ENCODE measurements at regions not wholly inside any gene's neighbourhood (a gene's known extent, or its start where the extent isn't known, plus 50 kb on each side); places are given as distances from the start of the nearest gene placed in this dataset.

- Histone ChIP-seq H2AFZ (ENCODE audit: low read length) (no peak overlapping the region), H3K36me3 (ENCODE audit: insufficient read depth, low read length) (no peaks in the 10 kb centered on the region), H3K4me1 (ENCODE audit: insufficient read depth, low read length, poor library complexity, severe bottlenecking) (no peaks in the 10 kb centered on the region), H3K27ac (ENCODE audit: low read depth, low read length, poor library complexity, severe bottlenecking) (no peak overlapping the region), H3K4me2 (ENCODE audit: low read length) (no peak overlapping the region), H3K4me3 (ENCODE audit: low read depth, low read length, poor library complexity, severe bottlenecking) (no peak overlapping the region), H3K79me2 (ENCODE audit: insufficient read depth, low read depth, low read length) (no peaks in the 10 kb centered on the region), H4K20me1 (ENCODE audit: insufficient read depth, low read length) (no peaks in the 10 kb centered on the region), H3K9me2 (ENCODE audit: insufficient read depth, low read length) (no peaks in the 10 kb centered on the region), H3K9me3 (ENCODE audit: low read length) (no peaks in the 10 kb centered on the region)
- POLR2A ChIA-PET, result interaction anchor here (0.6 to 1.7 kb wide), 5 partner anchors 15 to 187 kb away, joined by 3 to 4 read pairs (median 4); no protein-coding TSS in a partner anchor
- CTCF ChIA-PET (ENCODE audit: unreplicated experiment), result interaction anchor here (0.6 kb wide), 1 partner anchor 1247 kb away, joined by 3 read pairs; no protein-coding TSS in a partner anchor
- DNase-seq (ENCODE audit: low spot score), result peak; percentile 5
- intact Hi-C loops (cut with micrococcal nuclease; ENCODE audit: unreplicated experiment), result no loop called here
- TF ChIP-seq EZH2phosphoT487 (IDR thresholded peaks at IDR 0.05; ENCODE audit: borderline replicate concordance, low read depth, low read length), result no peak
- TF ChIP-seq CTCF (conservative IDR thresholded peaks at IDR 0.05; ENCODE audit: low read length), result no peak
- BruUV-seq (replicated peaks), result no TSS peak
Measured at GRCh38 chr7:25586513-25586912, 358.2 kb upstream of the NPVF start.

DNA sequence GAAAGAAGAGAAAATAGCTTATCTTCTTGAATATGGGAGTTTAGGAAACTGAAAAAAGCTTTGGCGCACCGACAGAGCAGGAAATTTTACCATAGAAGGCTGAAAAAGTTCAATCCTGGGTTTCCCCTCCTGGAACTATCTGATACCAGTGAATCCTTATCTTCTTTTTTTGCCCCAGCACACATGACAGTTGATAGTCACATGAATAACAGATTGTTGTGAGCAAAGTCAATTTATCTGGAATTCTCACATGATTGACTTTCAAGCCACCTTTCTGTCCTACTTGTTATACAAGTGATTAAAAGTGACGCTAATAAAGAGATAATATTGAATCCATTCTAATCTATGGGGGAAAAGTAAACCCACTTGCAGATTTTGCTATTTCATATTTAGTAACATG is 365.8 kb upstream of the NPVF start:
- no peak overlapping the region for H2AFZ ChIP-seq (ENCODE audit: low read length)
- H3K4me2 ChIP-seq (ENCODE audit: low read length), result no peak overlapping the region
- no peaks in the 10 kb centered on the region for H3K9me2 ChIP-seq (ENCODE audit: insufficient read depth, low read length)
- BruUV-seq (replicated peaks), result no TSS peak
- H3K36me3 ChIP-seq (ENCODE audit: insufficient read depth, low read length), result no peaks in the 10 kb centered on the region
- H3K4me1 ChIP-seq (ENCODE audit: insufficient read depth, low read length, poor library complexity, severe bottlenecking), result no peaks in the 10 kb centered on the region
- intact Hi-C loops (cut with micrococcal nuclease; ENCODE audit: unreplicated experiment), result no loop called here
- CTCF ChIA-PET (ENCODE audit: unreplicated experiment), result no interaction called here
- TF ChIP-seq CTCF (conservative IDR thresholded peaks at IDR 0.05; ENCODE audit: low read length), result no peak
- no peak for DNase-seq (ENCODE audit: low spot score)
- H4K20me1 ChIP-seq (ENCODE audit: insufficient read depth, low read length), result no peaks in the 10 kb centered on the region
- no peak overlapping the region for H3K4me3 ChIP-seq (ENCODE audit: low read depth, low read length, poor library complexity, severe bottlenecking)
- no peak overlapping the region for H3K27ac ChIP-seq (ENCODE audit: low read depth, low read length, poor library complexity, severe bottlenecking)
- no peaks in the 10 kb centered on the region for H3K9me3 ChIP-seq (ENCODE audit: low read length)
- POLR2A ChIA-PET, result interaction anchor here (0.6 kb wide), 1 partner anchor 29 kb away, joined by 3 read pairs; no protein-coding TSS in a partner anchor
- H3K79me2 ChIP-seq (ENCODE audit: insufficient read depth, low read depth, low read length), result no peaks in the 10 kb centered on the region

- H3K4me2 ChIP-seq (ENCODE audit: low read length), result no peak overlapping the region
- ChIA-PET POLR2A (no interaction called here), CTCF (ENCODE audit: unreplicated experiment) (no interaction called here)
- no peaks in the 10 kb centered on the region for H3K9me2 ChIP-seq (ENCODE audit: insufficient read depth, low read length)
- H3K4me3 ChIP-seq (ENCODE audit: low read depth, low read length, poor library complexity, severe bottlenecking), result no peak overlapping the region
- no peak overlapping the region for H2AFZ ChIP-seq (ENCODE audit: low read length)
- H3K9me3 ChIP-seq (ENCODE audit: low read length), result no peaks in the 10 kb centered on the region
- intact Hi-C loops (cut with micrococcal nuclease; ENCODE audit: unreplicated experiment), result no loop called here
- no peaks in the 10 kb centered on the region for H3K4me1 ChIP-seq (ENCODE audit: insufficient read depth, low read length, poor library complexity, severe bottlenecking)
- no peak for DNase-seq (ENCODE audit: low spot score)
- H3K79me2 ChIP-seq (ENCODE audit: insufficient read depth, low read depth, low read length), result no peaks in the 10 kb centered on the region
- BruUV-seq (replicated peaks), result no TSS peak
- no peak overlapping the region for H3K27ac ChIP-seq (ENCODE audit: low read depth, low read length, poor library complexity, severe bottlenecking)
- TF ChIP-seq CTCF (conservative IDR thresholded peaks at IDR 0.05; ENCODE audit: low read length), result no peak
- no peak for TF ChIP-seq EZH2phosphoT487 (IDR thresholded peaks at IDR 0.05; ENCODE audit: borderline replicate concordance, low read depth, low read length)
- H3K36me3 ChIP-seq (ENCODE audit: insufficient read depth, low read length), result no peaks in the 10 kb centered on the region
- no peaks in the 10 kb centered on the region for H4K20me1 ChIP-seq (ENCODE audit: insufficient read depth, low read length)
Measured at GRCh38 chr7:25594728-25595127, 366.4 kb upstream of the NPVF start.

Measured in OCI-LY7 (cell line).